Activated CD8-positive, alpha-beta memory T cell treated with anti-CD3 and anti-CD28 coated beads, Interleukin-2, amount 50 U/mL, for 4 hours (primary cell): ENCODE measurements at regions not wholly inside any gene's neighbourhood (a gene's known extent, or its start where the extent isn't known, plus 50 kb on each side); places are given as distances from the start of the nearest gene placed in this dataset.
"Not testable (repeated sequence)": the region's sequence is repeated elsewhere in the genome, so short reads cannot be mapped to it uniquely, and the experiment has no call there.

ENCODE experiments used
- DNase-seq: peaks from one replicate; pipeline ENCODE4 v3.0.0-alpha.2; 2020

DNA sequence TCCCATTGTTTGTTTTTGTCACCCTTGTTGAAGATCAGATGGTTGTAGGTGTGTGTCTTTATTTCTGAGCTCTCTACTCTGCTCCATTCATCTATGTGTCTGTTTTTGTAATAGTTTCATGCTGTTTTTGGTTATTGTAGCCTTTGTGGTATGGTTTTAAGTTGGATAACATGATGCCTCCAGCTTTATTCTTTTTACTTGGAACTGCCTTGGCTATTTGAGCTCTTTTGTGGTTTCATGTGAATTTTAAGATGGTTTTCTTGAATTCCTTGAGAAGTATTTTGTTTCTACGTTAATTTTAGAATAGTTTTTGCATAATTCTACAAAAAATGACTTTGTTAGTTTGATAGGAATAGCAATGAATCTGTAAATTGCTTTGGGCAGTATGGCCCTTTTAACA, 170.0 kb upstream of the IGFBP3 start:
- DNase-seq: no peak

DNA sequence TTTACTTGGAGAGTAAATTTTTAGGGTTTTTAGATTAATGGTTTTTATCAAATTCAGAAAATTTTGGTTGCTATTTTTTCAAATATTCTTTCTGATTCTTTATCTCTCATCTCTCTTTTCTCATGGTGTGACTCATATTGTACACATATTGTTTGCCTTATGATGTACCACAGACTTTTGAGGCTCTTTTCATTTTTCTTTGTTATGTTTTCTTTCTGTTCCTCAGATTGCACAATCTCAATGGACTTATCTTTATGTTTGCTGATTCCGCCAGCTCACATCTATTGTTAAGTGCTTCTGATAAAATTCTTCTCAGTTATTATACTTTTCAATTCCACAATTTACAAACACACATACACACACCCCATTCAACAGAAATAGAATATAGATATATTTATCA, 168.2 kb upstream of the IGFBP3 start:
- DNase-seq: no peak

DNA sequence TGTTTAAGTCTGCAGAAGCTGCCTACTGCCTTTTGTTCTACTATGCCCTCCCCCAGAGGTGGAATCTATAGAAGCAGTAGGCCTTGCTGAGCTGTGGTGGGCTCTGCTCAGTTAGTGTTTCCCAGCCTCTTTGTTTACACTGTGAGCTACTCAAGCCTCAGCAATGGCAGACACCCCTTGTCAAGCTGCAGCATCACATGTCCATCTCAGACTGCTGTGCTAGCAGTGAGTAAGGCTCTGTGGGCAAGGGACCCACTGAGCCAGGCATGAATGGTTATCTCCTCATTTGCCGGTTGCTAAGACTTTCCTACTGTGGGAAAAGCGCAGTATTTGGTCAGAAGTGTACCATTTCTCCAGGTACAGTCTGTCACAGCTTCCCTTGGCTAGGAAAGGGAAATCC, 167.4 kb upstream of the IGFBP3 start:
- DNase-seq: not testable (repeated sequence)

DNA sequence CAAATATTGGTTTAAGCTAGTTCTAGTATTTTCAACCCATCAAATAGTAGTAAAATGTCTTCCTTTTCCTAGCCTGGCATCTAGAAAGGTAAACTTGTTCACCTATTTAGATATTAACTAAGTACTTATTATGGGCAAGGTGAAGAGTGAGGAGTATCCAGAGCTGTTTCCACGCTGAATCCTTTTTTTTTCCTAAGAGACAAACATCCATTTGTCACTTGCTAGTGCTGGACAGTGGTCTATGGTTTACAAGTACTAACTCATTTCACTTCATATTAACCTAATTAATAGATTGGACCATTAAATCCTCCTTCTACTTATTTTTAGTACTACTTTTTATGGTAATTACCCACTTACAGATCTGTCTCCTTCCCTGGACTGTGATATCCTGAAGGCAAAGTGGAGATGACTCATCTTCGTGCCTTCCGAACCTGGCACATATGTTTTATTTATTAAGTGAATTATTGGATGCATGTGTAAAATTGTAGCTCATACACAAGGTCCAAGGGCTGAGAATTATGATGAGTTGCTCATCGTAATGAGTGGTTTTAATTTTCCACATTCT, 159.6 kb upstream of the IGFBP3 start:
- DNase-seq: no peak

DNA sequence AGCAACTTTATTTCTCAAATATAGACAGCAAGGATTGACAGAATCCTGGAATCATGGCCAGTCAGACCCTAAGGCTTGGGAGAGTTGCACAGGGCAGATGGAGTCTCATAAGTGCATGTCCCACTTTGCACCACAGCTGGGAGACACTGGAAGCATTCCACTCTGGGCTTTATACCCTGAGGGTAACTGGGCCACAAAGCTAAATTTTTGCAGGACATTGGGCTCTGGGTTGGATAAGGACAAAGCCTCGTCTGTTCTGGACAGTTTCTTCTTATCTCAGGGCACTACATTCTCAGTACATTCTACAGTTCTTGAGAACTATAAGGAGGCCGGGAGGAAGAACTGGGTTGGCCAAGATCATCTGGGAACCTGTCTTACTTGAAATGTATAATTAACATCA, 158.3 kb upstream of the IGFBP3 start:
- no peak for DNase-seq

DNA sequence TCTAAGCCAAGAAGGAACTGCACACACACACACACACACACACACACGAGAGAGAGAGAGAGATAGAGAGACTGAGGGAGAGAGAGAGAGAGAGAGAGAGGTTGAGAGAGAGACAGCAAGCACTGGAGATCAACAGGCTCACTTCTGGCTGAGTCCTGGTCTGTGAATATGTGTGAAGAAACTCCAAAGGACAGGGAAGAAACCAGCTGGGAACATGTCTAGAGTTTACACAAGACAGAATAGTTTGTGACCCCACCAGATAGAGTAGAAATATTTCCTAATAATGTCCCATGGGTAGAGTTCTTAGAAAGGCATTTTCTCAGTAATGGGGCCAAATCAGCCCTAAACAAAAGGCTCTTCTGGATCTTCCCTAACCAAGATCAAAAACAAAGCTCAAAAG, 155.5 kb upstream of the IGFBP3 start:
- DNase-seq: no peak

DNA sequence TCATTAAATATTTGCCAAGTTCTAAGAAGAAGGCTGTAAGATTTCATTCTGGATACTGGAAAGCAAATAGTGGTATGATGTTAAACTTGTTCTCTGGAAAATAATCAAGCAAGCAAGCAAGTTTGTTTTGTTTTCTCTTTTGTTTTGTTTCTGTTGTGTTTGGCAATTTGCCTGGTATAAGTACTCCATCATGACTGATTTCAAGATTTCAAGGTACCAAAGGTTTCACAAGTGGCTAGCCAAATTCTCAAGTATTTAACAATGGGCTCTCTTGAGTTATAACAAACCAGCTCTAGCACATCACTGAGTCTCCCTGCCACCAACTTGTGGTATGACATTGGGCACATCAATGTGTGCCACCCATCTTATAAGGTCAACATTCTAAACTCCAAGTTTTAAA, 151.7 kb upstream of the IGFBP3 start:
- DNase-seq: no peak

DNA sequence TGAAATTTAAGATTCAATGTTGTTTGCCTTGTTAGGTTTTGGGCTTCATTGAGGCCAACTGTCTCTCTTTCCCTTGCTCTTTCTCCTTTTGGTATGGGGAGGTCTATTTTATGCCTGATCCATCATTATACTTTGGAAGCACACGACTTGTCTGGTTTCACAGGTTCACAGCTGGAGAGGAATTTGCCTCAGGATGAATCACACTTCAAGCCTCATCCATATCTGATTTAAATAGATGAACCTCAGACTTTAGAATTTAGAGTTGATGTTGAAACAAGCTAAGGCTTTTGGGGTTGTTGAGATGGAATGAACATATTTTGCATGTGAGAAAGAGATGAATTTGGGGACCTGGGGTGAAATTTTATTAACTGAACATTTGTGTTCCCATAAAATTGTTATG, 150.5 kb upstream of the IGFBP3 start:
- DNase-seq: no peak

DNA sequence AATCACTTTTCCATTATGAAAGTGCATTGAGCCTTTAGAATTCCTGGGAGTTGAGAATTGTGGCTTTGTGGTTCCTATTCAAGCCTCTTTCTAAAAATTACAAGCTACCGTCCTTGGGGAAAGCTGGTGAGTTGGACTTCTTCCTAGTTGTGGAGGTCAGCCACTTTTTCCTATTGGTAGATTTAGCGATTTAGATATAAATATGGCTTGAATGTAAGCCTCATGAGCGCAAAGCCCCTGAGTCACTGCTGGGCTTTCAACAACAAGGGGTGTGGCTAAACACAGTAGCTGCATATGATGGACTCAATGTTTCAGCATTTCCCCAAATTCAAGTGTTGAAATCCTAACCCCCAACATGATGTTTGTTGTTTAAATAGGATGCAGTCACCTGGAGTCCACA, 150.0 kb upstream of the IGFBP3 start:
- no peak for DNase-seq

DNA sequence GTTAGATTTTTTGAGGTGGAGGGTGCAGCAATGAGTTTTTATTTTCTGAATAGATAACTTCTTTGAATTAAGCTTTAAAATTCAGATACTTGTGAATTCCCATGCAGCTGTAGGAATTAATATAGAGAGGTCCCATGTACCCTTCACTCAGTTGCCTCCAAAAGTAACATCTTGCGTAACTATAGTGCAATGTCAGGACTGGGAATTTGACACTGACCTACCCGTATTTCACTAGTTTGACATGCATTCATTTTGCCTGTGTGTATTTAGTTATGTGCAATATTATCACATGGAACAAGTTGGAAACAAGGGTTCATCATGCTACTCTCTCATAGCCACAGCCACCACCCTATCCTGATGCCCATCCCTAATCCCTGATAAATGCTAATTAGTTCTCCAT, 147.1 kb upstream of the IGFBP3 start:
- DNase-seq: no peak

DNA sequence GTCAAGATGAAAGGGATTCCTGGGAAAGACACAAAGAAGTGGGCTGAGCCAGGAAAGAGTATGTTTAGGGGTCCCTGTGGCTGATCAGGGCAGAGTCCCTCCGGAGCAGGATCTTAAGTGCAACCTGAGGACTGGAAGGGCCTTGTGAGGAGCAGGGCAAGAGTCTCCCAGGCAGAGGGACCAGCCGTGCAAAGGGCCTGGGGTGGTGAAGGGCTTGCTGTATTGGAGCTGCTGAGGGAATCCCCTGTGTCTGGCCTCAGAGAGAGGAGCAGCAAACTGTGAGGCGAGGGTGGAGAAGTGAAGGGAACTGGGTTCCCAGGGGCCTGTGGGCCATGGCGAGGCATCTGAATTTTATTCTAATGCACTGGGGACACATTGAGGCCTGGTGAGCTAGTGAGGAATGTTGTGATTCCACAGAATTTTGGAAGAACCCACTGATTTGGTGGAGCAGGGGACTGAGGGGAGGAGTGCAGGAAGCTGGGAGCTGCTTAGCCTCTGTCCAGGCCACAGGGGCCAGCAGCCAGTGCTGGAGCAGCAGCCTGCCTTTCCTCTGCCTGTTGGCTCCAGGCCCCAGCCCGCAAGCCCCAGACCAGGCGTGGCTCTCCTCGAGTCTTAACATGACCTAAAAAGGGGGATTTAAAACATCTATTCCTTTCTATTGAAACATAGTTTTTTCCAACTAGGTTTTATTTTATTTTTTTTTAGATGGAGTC, 138.4 kb upstream of the IGFBP3 start:
- DNase-seq: no peak

DNA sequence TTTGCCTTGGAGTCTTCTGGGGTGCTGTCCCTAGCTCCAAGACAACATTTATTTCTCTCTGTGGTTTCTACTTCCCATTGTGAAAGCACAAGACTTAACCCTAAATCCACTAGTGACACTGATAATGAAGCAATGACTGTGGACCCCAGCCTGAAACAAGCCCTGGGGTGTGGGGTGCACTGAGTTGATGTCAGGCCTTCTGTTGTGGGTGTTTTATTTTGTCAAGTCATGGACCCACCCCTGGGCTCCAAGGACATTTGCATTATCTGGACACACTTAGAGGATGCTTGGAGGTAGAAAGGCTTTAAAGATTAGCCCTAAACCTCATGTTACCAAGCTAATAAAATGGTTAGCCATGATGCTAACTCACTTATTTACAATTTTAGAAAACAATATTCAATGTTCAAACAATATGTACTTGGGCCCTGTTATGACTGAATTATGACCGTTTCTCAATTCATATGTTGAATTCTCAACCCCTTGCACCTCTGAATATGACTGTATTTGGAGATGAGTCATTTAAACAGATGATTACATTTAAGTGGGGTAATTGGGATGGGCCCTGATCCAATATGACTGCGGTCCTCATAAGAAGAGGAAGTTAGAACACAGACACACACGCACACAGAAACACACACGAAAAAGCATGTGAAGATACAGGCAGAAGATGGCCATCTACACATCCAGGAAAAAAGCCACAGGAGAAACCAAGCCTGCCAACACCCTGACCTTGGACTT, 137.2 kb upstream of the IGFBP3 start:
- no peak for DNase-seq

DNA sequence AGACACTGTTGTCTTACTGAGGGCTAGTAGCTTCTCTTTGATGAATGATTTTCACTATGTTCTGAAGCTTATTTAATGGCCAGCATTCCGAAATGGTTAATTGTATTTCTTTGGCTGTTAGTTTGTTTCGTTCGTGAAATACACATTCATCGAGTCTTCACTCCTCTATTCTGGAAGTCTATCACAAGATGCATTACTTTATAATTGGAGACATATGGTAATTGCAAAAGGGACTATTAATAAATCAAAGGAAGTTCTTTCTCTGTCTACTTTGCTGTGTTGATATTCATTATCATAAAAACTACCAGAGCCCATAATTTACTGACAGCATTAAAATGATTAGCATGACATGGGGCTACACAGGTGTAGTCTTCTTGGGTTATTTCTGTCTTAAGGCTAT, 133.8 kb upstream of the IGFBP3 start:
- DNase-seq: no peak

DNA sequence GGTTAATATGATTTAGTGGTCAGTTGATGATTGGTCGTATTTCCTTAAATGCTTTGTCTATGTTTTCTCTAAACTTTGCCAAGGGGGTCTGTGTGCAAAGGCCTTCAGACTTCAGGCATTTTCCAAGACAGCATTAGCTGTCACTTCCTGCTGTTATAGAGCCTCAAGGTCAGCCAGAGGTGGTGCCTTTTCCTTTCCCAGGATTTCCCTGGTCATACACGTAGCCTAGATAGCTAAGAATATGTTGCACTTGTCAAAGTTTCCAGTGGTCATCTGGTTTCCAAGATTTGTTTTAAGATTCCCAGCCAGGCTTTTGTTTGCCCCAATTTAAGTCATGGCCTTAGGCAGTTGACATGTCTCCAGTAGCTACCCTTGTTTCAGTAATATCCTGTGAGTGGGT, 133.2 kb upstream of the IGFBP3 start:
- no peak for DNase-seq

DNA sequence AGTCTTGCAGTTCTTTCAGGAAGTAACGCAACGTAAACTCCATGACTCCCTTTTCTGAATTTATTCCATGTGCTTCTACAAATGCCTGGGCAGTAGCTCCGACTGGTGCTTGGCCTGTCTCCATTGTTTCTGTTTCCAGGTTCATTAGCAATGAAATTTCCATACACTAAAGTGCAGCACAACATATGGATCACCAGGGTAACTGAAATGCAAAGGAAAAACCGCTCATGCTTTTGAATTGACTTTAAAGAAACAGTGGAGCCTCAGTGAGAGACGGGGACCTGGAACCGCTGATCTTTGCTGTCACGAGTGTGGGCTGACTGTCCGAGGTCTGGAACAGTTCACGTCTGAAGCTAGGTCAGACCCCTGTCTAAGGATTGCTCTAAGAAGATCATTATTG, 126.5 kb upstream of the IGFBP3 start:
- DNase-seq: no peak

DNA sequence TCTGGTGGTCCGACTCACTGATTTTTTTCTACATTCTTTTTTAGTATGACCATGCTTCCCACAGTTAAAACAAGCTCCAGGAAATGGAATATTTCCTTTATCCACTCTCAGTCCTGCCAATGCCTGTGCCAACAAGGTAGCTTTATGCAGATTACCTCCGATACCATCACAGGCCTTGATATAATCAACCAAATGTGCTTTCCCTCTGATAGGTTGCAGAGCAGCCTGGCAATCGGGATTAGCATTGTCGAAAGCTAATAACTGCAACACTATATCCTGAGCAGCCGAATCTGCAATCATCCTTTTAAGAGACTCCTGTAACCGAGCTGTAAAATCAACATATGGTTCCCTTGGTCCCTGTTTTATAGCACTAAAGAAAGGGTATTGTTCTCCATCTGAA, 122.3 kb upstream of the IGFBP3 start:
- not testable (repeated sequence) for DNase-seq

DNA sequence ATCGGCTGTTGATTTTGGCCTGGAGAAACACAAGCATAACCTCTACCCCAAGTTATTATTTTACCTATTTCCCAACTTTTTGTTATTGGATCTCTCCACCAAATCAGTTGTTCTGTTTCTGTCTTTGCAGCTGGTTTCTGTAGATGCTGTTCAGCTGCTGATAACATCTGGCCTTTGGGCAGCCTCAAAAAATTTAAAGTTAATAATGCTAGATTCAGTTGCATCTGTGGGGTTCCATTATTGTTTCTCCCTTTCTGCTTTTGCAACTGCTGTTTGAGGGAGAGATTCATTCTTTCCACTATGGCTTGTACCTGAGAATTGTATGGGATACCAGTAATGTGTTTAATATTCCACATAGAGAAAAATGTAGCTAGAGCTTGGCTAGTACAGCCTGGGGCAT, 118.7 kb upstream of the IGFBP3 start:
- not testable (repeated sequence) for DNase-seq

DNA sequence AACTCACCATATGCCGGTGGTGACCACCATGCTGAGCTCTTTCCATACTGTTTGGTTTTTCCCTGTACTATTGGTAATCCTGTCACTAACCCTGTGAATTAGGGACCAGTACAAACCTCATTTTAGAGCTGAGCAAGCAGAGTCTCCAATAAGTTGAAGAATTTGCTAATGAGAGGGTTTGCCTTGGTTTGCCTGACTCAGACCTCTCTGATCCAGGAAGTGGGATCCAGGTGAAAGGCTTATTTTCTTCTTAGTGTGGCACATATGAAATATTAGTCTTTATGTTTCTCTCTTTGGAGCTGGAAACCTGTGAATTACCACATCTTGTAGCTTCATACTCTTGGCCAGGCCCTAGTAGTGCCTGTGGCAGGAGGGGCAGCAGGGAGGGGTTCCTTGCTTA, 114.1 kb upstream of the IGFBP3 start:
- no peak for DNase-seq

DNA sequence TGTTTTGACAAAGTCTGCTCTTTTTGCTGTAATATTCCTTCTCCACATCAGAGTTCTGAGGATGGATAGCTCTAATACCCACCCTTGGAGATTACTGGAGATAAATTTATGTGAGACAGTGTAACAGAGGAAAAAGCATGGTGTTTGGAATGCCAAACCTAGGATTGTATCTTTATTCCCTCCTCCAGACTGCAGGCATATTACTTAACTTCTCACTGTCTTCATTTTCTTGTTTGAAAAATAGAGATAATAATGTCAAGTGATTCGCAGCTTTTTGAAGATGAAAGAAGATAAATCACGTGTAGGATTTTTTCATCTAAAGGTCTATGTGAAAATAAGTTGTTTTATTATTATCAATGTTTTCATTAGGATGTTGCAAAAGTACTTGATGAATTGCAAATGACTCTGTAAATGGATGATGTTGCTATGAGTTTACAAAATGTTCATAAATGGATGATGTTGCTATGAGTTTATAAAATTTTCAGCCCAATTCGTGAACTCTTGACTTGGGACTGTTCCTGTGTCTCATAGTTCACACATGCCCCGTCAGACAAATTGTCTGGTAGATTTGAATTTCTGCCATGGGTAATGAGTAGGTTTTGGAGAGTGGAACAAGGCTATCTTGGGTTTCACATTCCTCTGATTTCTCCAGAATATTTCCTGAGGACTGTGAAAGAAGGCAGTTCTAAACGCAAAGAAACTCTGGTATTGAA, 113.1 kb upstream of the IGFBP3 start:
- DNase-seq: no peak

DNA sequence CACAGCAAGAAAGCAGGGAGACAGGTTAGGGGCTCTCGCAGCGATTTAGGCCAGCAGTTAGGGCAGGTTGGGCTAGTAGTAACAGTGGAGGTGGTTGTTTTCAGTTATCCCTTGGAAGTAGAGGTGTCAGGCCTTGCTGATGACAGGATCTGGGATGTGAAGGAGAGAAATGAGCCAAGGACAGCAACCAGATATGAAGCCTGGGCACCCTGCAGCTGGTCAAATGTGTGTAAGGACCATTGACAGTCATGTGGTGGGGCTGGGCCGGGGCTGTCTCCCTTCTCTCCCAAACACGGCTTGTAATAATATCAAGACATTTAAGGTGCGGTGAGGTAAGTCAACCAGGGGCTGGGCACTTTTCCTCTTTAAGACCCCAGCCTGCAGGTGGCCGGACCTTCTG, 112.5 kb upstream of the IGFBP3 start:
- DNase-seq: no peak

DNA sequence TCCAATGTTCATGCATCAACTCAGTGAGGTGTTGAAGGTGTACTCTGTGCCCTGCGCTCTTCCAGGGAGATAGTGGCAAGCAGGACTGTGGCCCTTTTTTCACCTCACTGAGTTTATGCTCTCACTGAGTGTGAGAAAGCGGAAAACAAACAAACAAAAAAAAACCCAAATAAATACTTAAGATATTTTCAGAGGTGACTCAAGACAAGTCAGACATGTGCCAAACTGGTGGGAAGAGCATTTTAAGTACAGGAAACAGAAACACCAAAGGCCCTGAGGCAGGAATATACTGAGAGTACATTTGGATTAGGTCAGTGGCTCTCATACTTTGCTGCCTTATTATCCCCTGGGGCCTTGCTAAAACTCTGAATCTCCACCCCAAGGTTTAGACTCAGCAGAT, 111.9 kb upstream of the IGFBP3 start:
- no peak for DNase-seq

DNA sequence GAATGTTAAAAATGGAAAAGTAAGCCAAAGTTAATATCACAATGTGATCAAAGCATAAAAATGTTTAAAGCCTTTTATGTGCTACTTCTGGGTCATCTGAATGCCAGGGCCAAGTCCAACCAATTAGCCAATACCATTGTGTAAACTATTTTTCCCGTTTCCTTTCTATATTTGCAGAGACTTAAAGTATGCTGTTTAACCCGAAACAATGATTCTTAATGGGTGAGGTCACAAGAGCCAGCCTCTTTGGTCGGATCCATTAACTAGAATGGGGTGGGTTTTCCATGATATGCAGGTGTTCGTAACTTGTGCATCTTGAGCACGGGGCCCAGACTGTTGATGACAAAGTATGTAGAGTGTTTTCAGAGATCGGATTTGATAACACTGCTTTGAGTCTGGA, 111.3 kb upstream of the IGFBP3 start:
- DNase-seq: no peak

DNA sequence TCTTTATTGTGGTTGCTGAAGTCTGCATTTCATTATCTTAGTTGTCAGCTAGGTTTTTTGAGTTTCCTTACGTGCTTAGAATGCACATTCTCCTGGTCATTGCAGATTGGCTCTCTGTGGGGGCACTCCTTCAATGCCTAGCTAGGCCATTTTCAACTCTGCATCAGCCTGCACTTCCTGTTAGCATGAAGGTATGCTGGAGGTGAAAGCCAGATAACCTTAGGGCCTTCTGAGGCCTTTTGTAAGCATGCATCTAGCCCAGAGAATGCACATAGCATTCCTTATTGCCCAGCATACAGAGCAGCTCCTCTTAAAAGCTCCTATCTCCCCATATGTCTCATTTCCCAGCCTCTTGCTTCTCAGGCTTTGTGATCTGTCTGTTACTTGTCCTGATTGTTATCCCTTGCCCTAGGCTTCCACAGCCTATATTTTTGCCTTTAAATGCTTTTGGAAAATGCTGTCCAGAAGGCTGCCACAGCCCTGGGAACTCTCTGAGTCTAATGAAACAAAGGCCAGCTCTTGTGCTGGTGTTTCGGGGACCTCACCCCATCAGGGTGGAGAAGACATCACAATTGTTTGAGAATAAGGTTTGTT, 108.1 kb upstream of the IGFBP3 start:
- DNase-seq: no peak

DNA sequence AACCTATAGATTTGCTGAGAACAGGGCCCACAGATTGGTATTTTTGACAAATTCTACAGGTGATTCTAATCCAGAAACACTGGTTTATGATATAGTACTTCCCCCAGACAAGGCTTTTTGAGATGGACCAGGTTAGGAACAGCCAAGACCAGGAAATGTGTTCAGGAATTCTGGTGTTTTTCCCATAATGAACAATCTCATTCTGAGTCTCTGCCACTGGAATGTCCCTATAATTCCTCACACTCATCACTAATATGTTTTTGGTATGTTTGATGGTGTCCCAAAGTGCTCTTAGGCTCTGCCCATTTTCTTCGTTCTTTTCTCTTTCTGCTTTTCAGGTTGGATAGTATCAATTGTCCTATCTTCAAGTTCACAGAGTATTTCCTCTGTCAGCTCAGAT, 107.2 kb upstream of the IGFBP3 start:
- DNase-seq: no peak
